ENCODE measurements at regions not wholly inside any gene's neighbourhood (a gene's known extent, or its start where the extent isn't known, plus 50 kb on each side); places are given as distances from the start of the nearest gene placed in this dataset.

DNA sequence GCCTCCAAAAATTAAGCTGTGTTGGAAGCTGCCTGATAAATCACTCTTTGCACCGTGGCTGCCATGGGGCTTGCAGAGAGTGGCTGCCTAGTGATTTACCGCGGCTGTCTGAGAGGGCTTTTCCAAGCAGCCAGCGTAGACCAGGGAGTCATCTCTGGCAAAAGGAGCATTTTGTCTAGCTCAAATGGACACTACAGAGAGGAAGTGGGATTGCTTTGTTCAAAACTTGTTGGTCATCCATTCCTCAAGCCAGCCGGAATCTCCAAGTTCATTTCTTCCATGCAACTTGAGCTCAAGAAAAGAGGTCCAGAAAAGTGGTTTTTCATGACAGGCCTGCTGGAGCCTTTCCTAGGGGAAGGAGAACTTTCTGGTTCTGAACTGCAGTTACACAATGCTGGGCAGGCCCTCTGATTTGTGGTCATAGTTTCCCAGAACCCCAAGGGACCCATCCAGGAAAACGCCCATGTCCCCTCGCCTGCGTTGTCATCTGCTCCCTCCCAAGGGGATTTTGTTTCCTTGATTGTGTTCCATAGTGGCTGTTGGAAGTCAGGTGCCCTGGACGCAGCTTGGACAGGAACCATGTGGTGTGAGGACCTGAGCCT is 108.1 kb downstream of the TRIB2 start:
- Histone ChIP-seq H3K9me2 (replicated peaks; ENCODE audit: insufficient read depth, low read length) (no peaks in the 10 kb centered on the region), H4K20me1 (ENCODE audit: low read depth, low read length) (no peaks in the 10 kb centered on the region), H3K4me2 (ENCODE audit: low read depth, low read length, poor library complexity, severe bottlenecking) (no peak overlapping the region), H3K79me2 (ENCODE audit: insufficient read depth, low read length) (no peaks in the 10 kb centered on the region), H3K9me3 (ENCODE audit: insufficient read depth, low read length) (no peaks in the 10 kb centered on the region), H2AFZ (ENCODE audit: low read depth, low read length, severe bottlenecking) (no peak overlapping the region), H3K9ac (ENCODE audit: low read length) (no peak overlapping the region), H3K27me3 (ENCODE audit: low read length) (no peaks in the 10 kb centered on the region), H3F3A (ENCODE audit: insufficient read depth) (no peaks in the 10 kb centered on the region), H3K27ac (ENCODE audit: low read depth, low read length) (no peak overlapping the region), H3K4me3 (ENCODE audit: insufficient read depth, low read length, poor library complexity, severe bottlenecking) (no peak overlapping the region), H3K36me3 (ENCODE audit: low read length) (no peaks in the 10 kb centered on the region)
- TF ChIP-seq EZH2phosphoT487 (conservative IDR thresholded peaks at IDR 0.05; ENCODE audit: low read length): no peak
- TF ChIP-seq, protein P1, sequence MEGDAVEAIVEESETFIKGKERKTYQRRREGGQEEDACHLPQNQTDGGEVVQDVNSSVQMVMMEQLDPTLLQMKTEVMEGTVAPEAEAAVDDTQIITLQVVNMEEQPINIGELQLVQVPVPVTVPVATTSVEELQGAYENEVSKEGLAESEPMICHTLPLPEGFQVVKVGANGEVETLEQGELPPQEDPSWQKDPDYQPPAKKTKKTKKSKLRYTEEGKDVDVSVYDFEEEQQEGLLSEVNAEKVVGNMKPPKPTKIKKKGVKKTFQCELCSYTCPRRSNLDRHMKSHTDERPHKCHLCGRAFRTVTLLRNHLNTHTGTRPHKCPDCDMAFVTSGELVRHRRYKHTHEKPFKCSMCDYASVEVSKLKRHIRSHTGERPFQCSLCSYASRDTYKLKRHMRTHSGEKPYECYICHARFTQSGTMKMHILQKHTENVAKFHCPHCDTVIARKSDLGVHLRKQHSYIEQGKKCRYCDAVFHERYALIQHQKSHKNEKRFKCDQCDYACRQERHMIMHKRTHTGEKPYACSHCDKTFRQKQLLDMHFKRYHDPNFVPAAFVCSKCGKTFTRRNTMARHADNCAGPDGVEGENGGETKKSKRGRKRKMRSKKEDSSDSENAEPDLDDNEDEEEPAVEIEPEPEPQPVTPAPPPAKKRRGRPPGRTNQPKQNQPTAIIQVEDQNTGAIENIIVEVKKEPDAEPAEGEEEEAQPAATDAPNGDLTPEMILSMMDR (IDR thresholded peaks at IDR 0.05; ENCODE audit: insufficient read depth, low read length, poor library complexity, severe bottlenecking): no peak

DNA sequence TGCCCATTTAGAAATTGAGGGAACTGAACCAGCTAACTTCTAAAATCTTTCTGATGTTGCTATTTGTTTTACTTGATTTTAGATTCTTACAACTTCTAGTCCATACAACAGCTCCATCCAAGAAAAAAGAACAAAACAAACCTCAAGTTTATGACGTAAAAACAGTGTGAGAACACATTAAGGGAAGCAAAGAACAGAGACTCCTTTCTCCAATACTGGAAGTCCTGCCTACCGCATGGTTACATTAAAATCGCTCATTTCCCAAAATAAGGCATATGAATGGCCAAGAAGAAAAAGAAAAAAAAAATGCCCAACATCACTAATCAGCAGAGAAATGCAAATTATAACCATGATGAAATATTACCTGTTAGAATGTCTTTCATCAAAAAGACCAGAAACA is 110.0 kb downstream of the TRIB2 start:
- H3K9me2 ChIP-seq (replicated peaks; ENCODE audit: insufficient read depth, low read length): no peaks in the 10 kb centered on the region
- no peak overlapping the region for H2AFZ ChIP-seq (ENCODE audit: low read depth, low read length, severe bottlenecking)

DNA sequence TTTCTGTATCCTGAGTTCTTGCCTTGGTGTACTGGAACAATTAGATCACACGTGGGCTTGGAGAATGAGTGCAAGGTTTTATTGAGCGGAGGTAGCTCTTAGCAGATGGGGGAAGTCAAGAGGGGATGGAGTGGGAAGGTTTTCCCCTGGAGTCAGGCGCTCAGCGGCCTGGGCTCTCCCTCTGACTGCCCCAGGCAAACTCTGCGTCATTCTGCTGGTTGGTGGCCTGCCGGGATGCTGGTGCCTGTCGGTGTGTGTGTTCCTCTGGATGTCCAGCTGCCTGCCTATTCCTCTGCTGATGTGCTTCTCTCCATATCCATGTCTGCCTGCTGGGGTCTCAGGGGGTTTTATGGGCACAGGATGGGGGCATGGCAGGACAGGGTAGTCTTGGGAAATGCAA is 111.0 kb downstream of the TRIB2 start:
- H3F3A ChIP-seq (ENCODE audit: insufficient read depth): no peaks in the 10 kb centered on the region
- no peak overlapping the region for H3K4me2 ChIP-seq (ENCODE audit: low read depth, low read length, poor library complexity, severe bottlenecking)
- no peaks in the 10 kb centered on the region for H4K20me1 ChIP-seq (ENCODE audit: low read depth, low read length)
- no peaks in the 10 kb centered on the region for H3K9me2 ChIP-seq (replicated peaks; ENCODE audit: insufficient read depth, low read length)
- H3K27me3 ChIP-seq (ENCODE audit: low read length): no peaks in the 10 kb centered on the region
- no peak overlapping the region for H3K4me3 ChIP-seq (ENCODE audit: insufficient read depth, low read length, poor library complexity, severe bottlenecking)
- H3K79me2 ChIP-seq (ENCODE audit: insufficient read depth, low read length): no peaks in the 10 kb centered on the region
- H3K27ac ChIP-seq (ENCODE audit: low read depth, low read length): no peak overlapping the region
- H3K36me3 ChIP-seq (ENCODE audit: low read length): no peaks in the 10 kb centered on the region
- H2AFZ ChIP-seq (ENCODE audit: low read depth, low read length, severe bottlenecking): no peak overlapping the region
- TF ChIP-seq, protein P1 (IDR thresholded peaks at IDR 0.05; ENCODE audit: insufficient read depth, low read length, poor library complexity, severe bottlenecking): no peak
- no peak for TF ChIP-seq EZH2phosphoT487 (conservative IDR thresholded peaks at IDR 0.05; ENCODE audit: low read length)
- no peak overlapping the region for H3K9ac ChIP-seq (ENCODE audit: low read length)
- H3K9me3 ChIP-seq (ENCODE audit: insufficient read depth, low read length): no peaks in the 10 kb centered on the region

More for the DNA sequence above, 110.0 kb downstream of the TRIB2 start:
- Histone ChIP-seq H3K27me3 (ENCODE audit: low read length) (no peaks in the 10 kb centered on the region), H4K20me1 (ENCODE audit: low read depth, low read length) (no peaks in the 10 kb centered on the region), H3K4me3 (ENCODE audit: insufficient read depth, low read length, poor library complexity, severe bottlenecking) (no peak overlapping the region), H3K79me2 (ENCODE audit: insufficient read depth, low read length) (no peaks in the 10 kb centered on the region), H3K9ac (ENCODE audit: low read length) (no peak overlapping the region), H3K9me3 (ENCODE audit: insufficient read depth, low read length) (no peaks in the 10 kb centered on the region), H3K27ac (ENCODE audit: low read depth, low read length) (no peak overlapping the region), H3K4me2 (ENCODE audit: low read depth, low read length, poor library complexity, severe bottlenecking) (no peak overlapping the region), H3F3A (ENCODE audit: insufficient read depth) (no peaks in the 10 kb centered on the region), H3K36me3 (ENCODE audit: low read length) (no peaks in the 10 kb centered on the region)
- TF ChIP-seq, protein P1 (IDR thresholded peaks at IDR 0.05; ENCODE audit: insufficient read depth, low read length, poor library complexity, severe bottlenecking): no peak
- no peak for TF ChIP-seq EZH2phosphoT487 (conservative IDR thresholded peaks at IDR 0.05; ENCODE audit: low read length)
